VCaP (cell line): ENCODE measurements at regions not wholly inside any gene's neighbourhood (a gene's known extent, or its start where the extent isn't known, plus 50 kb on each side); places are given as distances from the start of the nearest gene placed in this dataset.

Experiments
- H3K27ac ChIP-seq: fragments of 450-650 bp; 2 replicates; pipeline ENCODE4 v1.5.1; 2017
- CTCF ChIP-seq: fragments of 450-650 bp; conservative IDR thresholded peaks from 2 replicates; pipeline ENCODE4 v1.5.1; 2017; ENCODE audit warnings: mild to moderate bottlenecking, moderate library complexity

DNA sequence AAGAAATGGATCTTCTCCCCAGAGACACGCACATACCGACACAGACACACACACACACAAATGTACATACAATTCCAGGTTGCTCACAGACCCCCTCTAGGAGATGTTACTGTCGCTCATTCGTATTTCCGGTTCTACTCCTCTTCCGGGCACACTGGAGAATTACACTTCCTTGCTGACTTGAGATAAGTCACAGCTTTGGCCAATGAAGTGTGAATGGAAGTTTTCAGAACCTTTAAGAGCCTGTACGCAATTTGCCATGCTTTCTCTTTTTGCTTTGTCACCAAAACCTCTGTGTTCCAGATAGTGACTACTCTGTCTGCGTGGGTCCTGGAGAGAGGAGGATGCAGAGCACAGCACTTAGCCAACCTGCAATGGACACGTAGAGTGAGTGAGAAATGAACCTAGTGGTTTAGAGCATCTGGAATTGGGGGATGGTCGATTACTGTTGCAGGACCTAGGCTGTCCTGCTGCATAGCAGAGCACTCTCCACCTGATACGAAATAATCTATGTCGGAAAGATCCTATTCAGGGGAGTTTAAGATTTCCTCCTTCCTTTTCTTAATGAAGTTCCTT, 239.5 kb upstream of the TET2 start:
- TF ChIP-seq CTCF: 0 out of 2 replicates have a peak, but pooled peaks have one; percentile 10
- no peak overlapping the region for H3K27ac ChIP-seq

DNA sequence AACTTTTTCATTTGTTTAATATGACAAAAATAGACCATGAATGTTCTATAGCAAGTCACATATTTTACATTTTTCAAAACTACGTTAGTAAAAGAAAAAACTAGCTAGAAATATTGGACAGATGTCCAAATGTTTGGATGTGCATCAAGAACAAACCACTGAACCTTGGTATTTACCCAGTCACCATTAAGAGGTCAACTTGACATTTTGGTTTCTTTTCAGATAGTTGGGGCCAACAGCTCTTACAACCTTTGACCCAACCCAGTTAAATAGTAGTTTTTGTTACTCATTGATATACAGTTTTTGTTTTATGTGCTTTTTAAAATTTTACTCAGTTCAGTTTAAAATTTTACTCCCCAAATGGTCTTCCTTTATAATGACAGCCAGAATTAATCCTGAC, 238.7 kb upstream of the TET2 start:
- no peak for TF ChIP-seq CTCF
- H3K27ac ChIP-seq: no peak overlapping the region

GRCh38 chr4:104909376-104909775, 237.3 kb upstream of the TET2 start:
- no peak for TF ChIP-seq CTCF
- no peak overlapping the region for H3K27ac ChIP-seq

GRCh38 chr4:104912518-104912917, 234.2 kb upstream of the TET2 start:
- H3K27ac ChIP-seq: no peak overlapping the region
- no peak for TF ChIP-seq CTCF

DNA sequence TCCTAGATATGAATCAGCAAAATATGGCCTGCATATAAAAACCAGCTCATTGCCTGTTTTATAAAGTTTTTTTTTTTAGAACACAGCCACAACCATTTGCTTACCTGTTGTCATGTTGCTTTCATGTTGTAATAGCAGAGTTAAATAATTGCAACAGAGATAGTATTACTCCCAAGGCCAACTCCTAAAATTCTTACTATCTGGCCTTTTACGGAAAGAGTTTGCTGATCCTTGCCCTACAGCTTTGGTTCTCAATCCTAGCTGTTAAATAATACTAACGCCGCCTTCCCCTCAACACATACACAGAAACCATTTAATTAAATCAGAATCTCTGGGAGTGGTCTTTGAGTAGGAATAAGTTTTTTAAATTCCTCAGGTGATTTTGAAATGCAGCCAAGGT, 231.3 kb upstream of the TET2 start:
- no peak overlapping the region for H3K27ac ChIP-seq
- no peak for TF ChIP-seq CTCF

GRCh38 chr4:104915864-104916263, 230.8 kb upstream of the TET2 start:
- no peak overlapping the region for H3K27ac ChIP-seq
- TF ChIP-seq CTCF: no peak

- H3K27ac ChIP-seq: no peak overlapping the region
- no peak for TF ChIP-seq CTCF
Observed at GRCh38 chr4:104919406-104919805, 227.3 kb upstream of the TET2 start.
